ENCODE measurements at regions not wholly inside any gene's neighbourhood (a gene's known extent, or its start where the extent isn't known, plus 50 kb on each side); places are given as distances from the start of the nearest gene placed in this dataset.

GRCh38 chr15:95836536-95836935, 494.0 kb upstream of the NR2F2 start:
- TF ChIP-seq, protein P1, sequence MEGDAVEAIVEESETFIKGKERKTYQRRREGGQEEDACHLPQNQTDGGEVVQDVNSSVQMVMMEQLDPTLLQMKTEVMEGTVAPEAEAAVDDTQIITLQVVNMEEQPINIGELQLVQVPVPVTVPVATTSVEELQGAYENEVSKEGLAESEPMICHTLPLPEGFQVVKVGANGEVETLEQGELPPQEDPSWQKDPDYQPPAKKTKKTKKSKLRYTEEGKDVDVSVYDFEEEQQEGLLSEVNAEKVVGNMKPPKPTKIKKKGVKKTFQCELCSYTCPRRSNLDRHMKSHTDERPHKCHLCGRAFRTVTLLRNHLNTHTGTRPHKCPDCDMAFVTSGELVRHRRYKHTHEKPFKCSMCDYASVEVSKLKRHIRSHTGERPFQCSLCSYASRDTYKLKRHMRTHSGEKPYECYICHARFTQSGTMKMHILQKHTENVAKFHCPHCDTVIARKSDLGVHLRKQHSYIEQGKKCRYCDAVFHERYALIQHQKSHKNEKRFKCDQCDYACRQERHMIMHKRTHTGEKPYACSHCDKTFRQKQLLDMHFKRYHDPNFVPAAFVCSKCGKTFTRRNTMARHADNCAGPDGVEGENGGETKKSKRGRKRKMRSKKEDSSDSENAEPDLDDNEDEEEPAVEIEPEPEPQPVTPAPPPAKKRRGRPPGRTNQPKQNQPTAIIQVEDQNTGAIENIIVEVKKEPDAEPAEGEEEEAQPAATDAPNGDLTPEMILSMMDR (conservative IDR thresholded peaks at IDR 0.05; ENCODE audit: low read depth, low read length): no peak
- no peak for TF ChIP-seq EZH2 (IDR thresholded peaks at IDR 0.05; ENCODE audit: borderline replicate concordance, low read depth, low read length, poor library complexity, severe bottlenecking)
